Epithelial cell of proximal tubule (primary cell): ENCODE measurements at regions not wholly inside any gene's neighbourhood (a gene's known extent, or its start where the extent isn't known, plus 50 kb on each side); places are given as distances from the start of the nearest gene placed in this dataset.
A peak's percentile ranks its signal among the peaks of the same experiment; 100 is the strongest.

Source experiments
- DNase-seq: peaks from one replicate; pipeline ENCODE4 v3.0.0-alpha.2; 2011; ENCODE audit warnings: low read depth
- H3K4me3 ChIP-seq: 2 replicates; pipeline ENCODE4 v1.5.1; 2011; ENCODE audit warnings: low read depth, mild to moderate bottlenecking, low read length
- CTCF ChIP-seq: conservative IDR thresholded peaks from 2 replicates; pipeline ENCODE4 v1.5.1; 2012; ENCODE audit warnings: low read depth, mild to moderate bottlenecking, low read length

DNA sequence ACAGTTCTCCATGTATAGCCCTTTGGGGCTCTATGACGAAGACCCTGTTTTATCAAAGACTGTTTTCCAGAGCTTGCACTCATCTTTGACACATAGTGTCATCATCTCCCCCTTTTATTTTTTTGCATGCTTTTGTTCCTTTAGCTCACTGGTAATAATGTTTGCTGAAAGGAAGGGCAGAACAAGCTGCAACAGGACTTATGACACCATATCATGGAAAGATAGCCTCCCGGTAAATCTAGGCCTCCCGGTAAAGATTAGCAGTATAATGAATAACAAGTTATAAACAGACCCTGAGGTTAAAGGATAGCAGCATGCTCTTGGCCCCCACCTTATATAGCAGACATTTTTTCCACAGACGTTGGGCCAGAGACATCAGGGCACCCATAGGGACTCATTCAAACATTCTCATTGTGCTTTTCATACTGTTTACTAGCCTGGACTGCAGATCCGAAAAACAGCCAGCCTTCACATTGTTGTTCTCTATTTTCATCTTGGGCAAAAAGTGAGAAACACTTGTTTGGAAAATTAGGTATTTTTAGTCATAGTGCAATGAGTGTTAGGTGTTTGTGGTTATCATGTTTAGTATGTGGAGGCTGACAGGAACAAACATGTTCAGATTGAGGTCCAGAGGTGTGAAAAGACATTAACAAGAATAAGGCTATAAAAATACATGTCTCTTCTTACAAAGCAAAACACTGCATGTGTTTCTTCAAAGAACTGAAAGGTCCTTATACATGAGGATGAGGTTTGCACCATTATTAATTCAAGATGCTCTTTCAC lies 136.9 kb upstream of the SPRY2 start:
- no peak overlapping the region for H3K4me3 ChIP-seq
- TF ChIP-seq CTCF, result no peak
- no peak for DNase-seq

GRCh38 chr13:80476953-80477352 lies 136.0 kb upstream of the SPRY2 start:
- no peak overlapping the region for H3K4me3 ChIP-seq
- no peak for DNase-seq
- TF ChIP-seq CTCF, result no peak

GRCh38 chr13:80475718-80476117 lies 134.8 kb upstream of the SPRY2 start:
- no peak overlapping the region for H3K4me3 ChIP-seq
- DNase-seq, result no peak
- TF ChIP-seq CTCF, result no peak

GRCh38 chr13:80473695-80474094 lies 132.8 kb upstream of the SPRY2 start:
- H3K4me3 ChIP-seq, result no peak overlapping the region
- peak; percentile 47 for DNase-seq
- TF ChIP-seq CTCF, result no peak

DNA sequence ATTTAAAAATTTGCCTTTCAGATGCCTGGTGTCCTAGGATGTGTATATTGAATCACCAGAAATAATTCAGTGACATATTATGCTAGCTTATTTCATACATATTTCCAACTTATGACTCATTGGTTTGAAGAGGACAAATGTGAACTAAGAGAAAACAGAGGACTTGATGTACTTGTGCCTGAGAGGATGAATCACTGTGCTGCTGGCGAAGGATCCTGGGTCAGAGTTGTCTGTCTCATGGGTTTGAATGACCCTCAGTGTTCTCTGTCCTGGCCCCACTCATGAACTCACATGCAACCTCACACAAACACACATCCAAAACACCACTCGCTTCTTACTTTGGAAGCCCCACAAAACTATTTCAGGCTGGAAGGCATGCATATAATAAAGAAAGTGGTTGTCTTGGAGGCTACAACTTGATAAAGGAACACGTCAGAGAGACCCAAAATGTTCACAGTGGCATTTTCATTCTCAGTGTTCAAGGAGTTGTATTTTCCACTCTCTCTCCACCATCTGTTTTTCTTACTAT lies 129.0 kb upstream of the SPRY2 start:
- no peak for TF ChIP-seq CTCF
- no peak for DNase-seq

GRCh38 chr13:80469105-80469852 lies 128.4 kb upstream of the SPRY2 start:
- TF ChIP-seq CTCF, result no peak
- no peak for DNase-seq

More for the DNA sequence above, 129.0 kb upstream of the SPRY2 start:
- no peak overlapping the region for H3K4me3 ChIP-seq

More at GRCh38 chr13:80469105-80469852, 128.4 kb upstream of the SPRY2 start:
- no peak overlapping the region for H3K4me3 ChIP-seq
